H1 (cell line): ENCODE measurements at regions not wholly inside any gene's neighbourhood (a gene's known extent, or its start where the extent isn't known, plus 50 kb on each side); places are given as distances from the start of the nearest gene placed in this dataset.

Experiments
- CTCF ChIA-PET: fragments of 300-600 bp; sonication (Branson Sonifier 250); formaldehyde crosslinking; loops from one replicate; lab custom pipeline; 2021; ENCODE audit not compliant: partially characterized antibody; lab: Charles Lee
- POLR2A ChIA-PET: fragments of 300-600 bp; sonication (Branson Sonifier 250); formaldehyde crosslinking; loops from one replicate; lab custom pipeline; 2021; ENCODE audit warnings: inconsistent platforms; ENCODE audit not compliant: partially characterized antibody; lab: Charles Lee
- DNase-seq, 2 experiments: peaks; one replicate each; pipeline versions ENCODE4 v3.0.0 to v3.0.0-alpha.2; 2010 to 2022; ENCODE audit warnings: low spot score in 2 of 2, low read depth in 1 of 2, mixed read lengths in 1 of 2
- FAIRE-seq: peaks from 2 replicates; lab custom pipeline; 2011; peaks lifted over from hg19 to GRCh38; lab: Jason Lieb, UNC
- H2AFZ ChIP-seq: 2 replicates; pipeline ENCODE4 v1.8.1; 2012; ENCODE audit warnings: low read length, inconsistent platforms
- H2AK5ac ChIP-seq: 2 replicates; pipeline ENCODE4 v1.6.1; 2013; ENCODE audit warnings: low read depth, low read length
- H2BK120ac ChIP-seq: replicated peaks from 2 replicates; pipeline ENCODE3; 2013; ENCODE audit warnings: low read depth, low read length, inconsistent platforms
- H2BK12ac ChIP-seq: 2 replicates; pipeline ENCODE4 v1.6.1; 2013; ENCODE audit warnings: low read depth, low read length
- H2BK15ac ChIP-seq: 2 replicates; pipeline ENCODE4 v1.6.1; 2013; ENCODE audit warnings: low read length
- H2BK20ac ChIP-seq: 2 replicates; pipeline ENCODE4 v1.6.1; 2013; ENCODE audit warnings: low read length
- H2BK5ac ChIP-seq: 2 replicates; pipeline ENCODE4 v1.6.1; 2013; ENCODE audit warnings: low read depth, low read length
- H3K14ac ChIP-seq: 2 replicates; pipeline ENCODE4 v1.6.1; 2013; ENCODE audit warnings: inconsistent platforms; ENCODE audit not compliant: insufficient read length
- H3K18ac ChIP-seq: 2 replicates; pipeline ENCODE4 v1.6.1; 2013; ENCODE audit warnings: low read length; ENCODE audit errors: extremely low read depth
- H3K23ac ChIP-seq: 2 replicates; pipeline ENCODE4 v1.6.1; 2013; ENCODE audit warnings: inconsistent platforms; ENCODE audit not compliant: insufficient read length
- H3K23me2 ChIP-seq: 2 replicates; pipeline ENCODE4 v1.6.1; 2013; ENCODE audit warnings: low read depth, low read length
- H3K27ac ChIP-seq: 2 replicates; pipeline ENCODE4 v1.6.1; 2011; ENCODE audit warnings: low read depth, low read length, inconsistent platforms
- H3K27me3 ChIP-seq, 4 experiments: replicated peaks in 1 of 4; 1 replicate in 1 of 4; 2 replicates in 3 of 4; pipeline versions ENCODE4 v1.6.1 to v1.8.1; 2011 to 2013; ENCODE audit warnings: low read length in 3 of 4, mild to moderate bottlenecking in 3 of 4, inconsistent platforms in 2 of 4, mixed read lengths in 2 of 4, moderate library complexity in 1 of 4; ENCODE audit not compliant: control insufficient read depth in 3 of 4, insufficient read depth in 3 of 4; ENCODE audit errors: extremely low read depth in 1 of 4
- H3K36me3 ChIP-seq, 4 experiments: 2 replicates each; pipeline versions ENCODE4 v1.6.1 to v1.8.1; 2011 to 2013; ENCODE audit warnings: mild to moderate bottlenecking in 4 of 4, low read length in 3 of 4, moderate library complexity in 2 of 4, control low read depth in 1 of 4, inconsistent platforms in 1 of 4; ENCODE audit not compliant: insufficient read depth in 4 of 4, control insufficient read depth in 2 of 4
- H3K4ac ChIP-seq: replicated peaks from 2 replicates; pipeline ENCODE3; 2013; ENCODE audit warnings: low read length, low read depth, mixed read lengths, inconsistent platforms; ENCODE audit not compliant: insufficient read length
- H3K4me1 ChIP-seq, 4 experiments: replicated peaks in 1 of 4; 1 replicate in 1 of 4; 2 replicates in 3 of 4; pipeline versions ENCODE4 v1.6.1 to v1.8.1; 2011 to 2013; ENCODE audit warnings: low read length in 3 of 4, inconsistent platforms in 2 of 4, mixed read lengths in 1 of 4; ENCODE audit not compliant: insufficient read depth in 4 of 4, control insufficient read depth in 3 of 4
- H3K4me2 ChIP-seq, 2 experiments: 2 replicates each; pipeline versions ENCODE4 v1.6.1 to v1.8.1; 2011 to 2013; ENCODE audit warnings: low read depth in 2 of 2, low read length in 2 of 2, control low read depth in 1 of 2, inconsistent platforms in 1 of 2, mild to moderate bottlenecking in 1 of 2; ENCODE audit not compliant: insufficient read depth in 1 of 2
- H3K4me3 ChIP-seq, 4 experiments: fragments of 200-600, 300-600 bp in 1 of 4; sonication (generic), shearing (Covaris generic), sonication (Bioruptor Twin) in 1 of 4; 2 replicates each; pipeline versions ENCODE4 v1.5.1 to v1.8.1; 2011 to 2016; ENCODE audit warnings: low read length in 4 of 4, low read depth in 3 of 4, control low read depth in 2 of 4, inconsistent platforms in 2 of 4, mild to moderate bottlenecking in 2 of 4, mixed read lengths in 1 of 4, moderate library complexity in 1 of 4; ENCODE audit not compliant: insufficient read depth in 2 of 4; ENCODE audit errors: extremely low read depth in 1 of 4
- H3K56ac ChIP-seq: replicated peaks from 2 replicates; pipeline ENCODE3; 2013; ENCODE audit warnings: low read depth, mild to moderate bottlenecking, mixed read lengths, low read length, inconsistent platforms; ENCODE audit not compliant: insufficient read length
- H3K79me1 ChIP-seq: 2 replicates; pipeline ENCODE4 v1.6.1; 2013; ENCODE audit warnings: low read depth, low read length, control low read depth
- H3K79me2 ChIP-seq, 2 experiments: 2 replicates each; pipeline versions ENCODE4 v1.6.1 to v1.8.1; 2012 to 2013; ENCODE audit warnings: low read length in 2 of 2, mild to moderate bottlenecking in 2 of 2, inconsistent platforms in 1 of 2; ENCODE audit not compliant: insufficient read depth in 2 of 2, control insufficient read depth in 1 of 2
- H3K9ac ChIP-seq, 4 experiments: replicated peaks in 1 of 4; 1 replicate in 1 of 4; 2 replicates in 3 of 4; pipeline versions ENCODE4 v1.6.1 to v1.8.1; 2011 to 2013; ENCODE audit warnings: low read depth in 3 of 4, low read length in 3 of 4, control low read depth in 2 of 4, mild to moderate bottlenecking in 2 of 4, moderate library complexity in 2 of 4, inconsistent platforms in 1 of 4; ENCODE audit errors: extremely low read depth in 1 of 4
- H3K9me3 ChIP-seq, 2 experiments: 2 replicates each; pipeline versions ENCODE4 v1.6.1 to v1.8.1; 2012 to 2013; ENCODE audit warnings: mild to moderate bottlenecking in 2 of 2, moderate library complexity in 2 of 2, control low read depth in 1 of 2, inconsistent platforms in 1 of 2, low read depth in 1 of 2, low read length in 1 of 2, mixed read lengths in 1 of 2; ENCODE audit not compliant: insufficient read depth in 2 of 2
- H4K20me1 ChIP-seq, 2 experiments: replicated peaks in 1 of 2; 2 replicates each; pipeline versions ENCODE3 to v1.8.1; 2011 to 2013; ENCODE audit warnings: inconsistent platforms in 2 of 2, low read length in 2 of 2, mild to moderate bottlenecking in 1 of 2; ENCODE audit not compliant: insufficient read depth in 2 of 2, control insufficient read depth in 1 of 2
- H4K5ac ChIP-seq: 2 replicates; pipeline ENCODE4 v1.6.1; 2013; ENCODE audit warnings: low read length, low read depth, mixed read lengths, inconsistent platforms; ENCODE audit not compliant: insufficient read length
- H4K8ac ChIP-seq: 2 replicates; pipeline ENCODE4 v1.8.0; 2013; ENCODE audit warnings: mild to moderate bottlenecking, moderate library complexity, low read length, inconsistent platforms; ENCODE audit not compliant: insufficient read depth; ENCODE audit errors: extremely low read depth
- H4K91ac ChIP-seq: replicated peaks from 2 replicates; pipeline ENCODE3; 2013; ENCODE audit warnings: low read length, mixed read lengths, inconsistent platforms; ENCODE audit not compliant: insufficient read length
- CBX8 ChIP-seq: fragments of 300-800, 300-1000 bp; sonication (generic); IDR thresholded peaks from 2 replicates; pipeline ENCODE4 v1.7.1; 2016; ENCODE audit warnings: low read depth, low read length, borderline replicate concordance
- HDAC6 ChIP-seq: IDR thresholded peaks from one replicate; pipeline ENCODE4 v1.7.1; 2012; ENCODE audit warnings: low read depth, mild to moderate bottlenecking, inconsistent platforms, low read length, moderate library complexity
- NANOG ChIP-seq: IDR thresholded peaks from 2 replicates; pipeline ENCODE4 v1.6.1; 2011; ENCODE audit warnings: low read length, low read depth, mild to moderate bottlenecking, inconsistent platforms; ENCODE audit not compliant: insufficient read depth, poor library complexity, severe bottlenecking
- POLR2AphosphoS5 ChIP-seq: IDR thresholded peaks from 2 replicates; pipeline ENCODE4 v1.6.1; 2011; ENCODE audit warnings: low read depth, low read length
- RXRA ChIP-seq: IDR thresholded peaks from 2 replicates; pipeline ENCODE4 v1.6.1; 2011; ENCODE audit warnings: low read depth, mild to moderate bottlenecking, low read length, moderate library complexity; ENCODE audit not compliant: insufficient read depth
- SUZ12 ChIP-seq: fragments of 200-600 bp; sonication (generic); IDR thresholded peaks from 2 replicates; pipeline ENCODE4 v1.6.1; 2012; ENCODE audit warnings: mild to moderate bottlenecking, inconsistent platforms, low read length, moderate library complexity, mixed read lengths
- WGBS, 2 experiments: shearing (Covaris generic) in 1 of 2; methylation state at CpG; one replicate each; pipeline versions ENCODE4 v1.1.6 to v1.1.7; 2013 to 2015; ENCODE audit warnings: low lambda C conversion rate in 2 of 2, mixed read lengths in 2 of 2, inconsistent platforms in 1 of 2, low coverage in 1 of 2, missing lambda C conversion rate in 1 of 2; ENCODE audit not compliant: insufficient replicate concordance in 2 of 2, insufficient coverage in 1 of 2, insufficient read length in 1 of 2; ENCODE audit errors: extremely low coverage in 1 of 2, missing lambda C conversion rate in 1 of 2; 5-methylcytosine and 5-hydroxymethylcytosine counted together

DNA sequence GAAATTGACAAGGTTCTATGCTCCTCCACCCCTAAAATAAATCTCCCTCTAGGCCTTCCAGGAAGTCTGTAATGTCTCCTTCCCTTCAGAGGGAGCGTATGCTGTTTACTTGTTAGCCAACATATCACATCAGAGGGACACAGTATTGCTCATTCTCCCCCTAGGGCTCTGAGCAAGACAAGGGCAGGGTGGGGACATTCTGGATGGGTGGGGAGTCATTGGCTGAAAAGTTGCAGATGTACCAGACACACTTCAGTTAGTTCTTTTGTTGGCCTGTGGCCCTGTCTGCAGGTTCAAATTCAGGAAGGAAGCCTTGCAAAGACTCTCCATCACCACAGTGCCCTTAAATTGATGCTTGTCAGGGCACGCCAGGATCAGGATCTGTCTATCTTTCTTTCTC lies 106.3 kb upstream of the TEX13D start:
- no peak overlapping the region for H2BK20ac ChIP-seq
- H3K56ac ChIP-seq: no peak overlapping the region
- no peaks in the 10 kb centered on the region for H3K23me2 ChIP-seq
- no peaks in the 10 kb centered on the region for H3K79me2 ChIP-seq
- peaks cover 0 to 5% (median 3%) of the 10 kb centered on the region in 4 experiments; a peak in 4 of 7 replicates for H3K4me1 ChIP-seq
- WGBS, 2 experiments: 89% methylated on average over 2 of the region's 2 CpGs; no CpG with 5 or more reads in 1 of the 2 experiments
- no peaks in the 10 kb centered on the region for H3K36me3 ChIP-seq
- H2BK12ac ChIP-seq: no peak overlapping the region
- no peak overlapping the region for H3K14ac ChIP-seq
- no peak overlapping the region for H4K8ac ChIP-seq
- no peak overlapping the region for H2AK5ac ChIP-seq
- H4K5ac ChIP-seq: no peak overlapping the region
- H3K9me3 ChIP-seq: no peaks in the 10 kb centered on the region
- no peak overlapping the region for H3K4ac ChIP-seq
- ChIA-PET POLR2A (no interaction called here), CTCF (interaction anchor here (2.7 kb wide), 1 partner anchor 11 kb away, joined by 19 read pairs; no protein-coding TSS in a partner anchor)
- H4K91ac ChIP-seq: no peak overlapping the region
- no peak overlapping the region for H2BK5ac ChIP-seq
- DNase-seq (no peak), FAIRE-seq (no peak)
- no peak overlapping the region for H2BK120ac ChIP-seq
- H2BK15ac ChIP-seq: no peak overlapping the region
- no peak overlapping the region for H3K27ac ChIP-seq
- no peaks in the 10 kb centered on the region for H4K20me1 ChIP-seq
- no peak overlapping the region for H3K9ac ChIP-seq
- H3K23ac ChIP-seq: no peak overlapping the region
- no peak overlapping the region for H3K18ac ChIP-seq
- H3K27me3 ChIP-seq: no peaks in the 10 kb centered on the region; a peak in 1 of 7 replicates
- no peak overlapping the region for H3K4me3 ChIP-seq
- no peak overlapping the region for H3K4me2 ChIP-seq
- no peaks in the 10 kb centered on the region for H3K79me1 ChIP-seq
- H2AFZ ChIP-seq: no peak overlapping the region
- TF ChIP-seq NANOG (no peak), CBX8 (no peak), POLR2AphosphoS5 (no peak), SUZ12 (no peak), RXRA (no peak), HDAC6 (no peak)
